ENCODE measurements at regions not wholly inside any gene's neighbourhood (a gene's known extent, or its start where the extent isn't known, plus 50 kb on each side); places are given as distances from the start of the nearest gene placed in this dataset.

DNA sequence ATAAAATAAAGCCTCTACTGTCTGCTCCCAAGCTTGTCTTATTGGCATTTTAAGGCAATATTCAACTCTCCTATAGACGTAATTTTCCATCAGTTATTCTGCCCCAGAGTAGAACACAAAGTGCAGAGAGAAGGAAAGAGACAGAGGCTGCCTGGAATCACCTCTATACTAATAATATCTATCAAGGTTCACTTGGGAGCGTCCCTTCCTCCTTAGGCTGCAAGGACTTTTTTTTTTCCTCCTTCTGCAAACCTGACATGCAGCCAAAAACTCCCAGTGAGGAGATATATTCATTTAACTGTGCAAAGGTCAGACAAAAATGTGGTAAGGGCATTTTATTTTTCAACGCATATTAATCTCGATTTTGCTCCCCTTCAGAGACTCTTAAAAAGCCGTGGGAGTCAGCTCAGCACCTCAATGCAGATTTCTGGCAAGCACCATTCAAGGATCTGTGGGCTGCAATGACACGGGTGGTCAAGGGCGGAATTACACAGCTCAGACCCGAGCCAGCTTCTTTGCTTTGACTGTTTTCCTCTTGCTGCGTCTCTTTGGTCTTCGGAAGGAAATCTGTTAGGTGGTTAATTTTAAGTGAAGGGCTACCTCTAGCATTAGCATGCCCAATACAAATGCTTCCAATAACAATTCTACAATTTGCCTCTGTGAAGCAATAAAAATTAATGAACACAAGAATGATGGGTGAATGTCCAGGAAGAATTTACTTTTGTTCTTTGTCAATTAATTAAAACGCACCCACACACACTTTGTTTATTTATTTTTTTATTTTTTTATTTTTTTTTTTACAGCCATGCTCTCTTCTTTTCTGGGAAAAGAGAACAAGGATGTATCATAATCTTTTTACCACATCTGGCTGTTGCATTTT lies 587.7 kb upstream of the GRAMD2B start:
- TF ChIP-seq POLR2A (IDR thresholded peaks at IDR 0.05) (no peak), EP300 (IDR thresholded peaks at IDR 0.05) (no peak)

Data from tibial nerve (tissue), 3 donors.